Ovary (tissue), 3 donors: ENCODE measurements at regions not wholly inside any gene's neighbourhood (a gene's known extent, or its start where the extent isn't known, plus 50 kb on each side); places are given as distances from the start of the nearest gene placed in this dataset.

ENCODE experiments used
- EP300 ChIP-seq: sonication (generic); formaldehyde crosslinking; IDR thresholded peaks from one replicate; pipeline ENCODE4 v1.6.1; 2017; ENCODE audit warnings: antibody characterized with exemption
- TF ChIP-seq, protein P1 (sequence below), 3 donors: fragments of 450-650 bp in 2 of 3; fragments of 200-600 bp in 1 of 3; IDR thresholded peaks; one replicate each; pipeline versions ENCODE4 v1.5.1 to v1.8.0; 2016 to 2022; ENCODE audit warnings: antibody characterized with exemption in 3 of 3, mild to moderate bottlenecking in 1 of 3
- donor health status: DM: no; HTN: no; CAD: no.

DNA sequence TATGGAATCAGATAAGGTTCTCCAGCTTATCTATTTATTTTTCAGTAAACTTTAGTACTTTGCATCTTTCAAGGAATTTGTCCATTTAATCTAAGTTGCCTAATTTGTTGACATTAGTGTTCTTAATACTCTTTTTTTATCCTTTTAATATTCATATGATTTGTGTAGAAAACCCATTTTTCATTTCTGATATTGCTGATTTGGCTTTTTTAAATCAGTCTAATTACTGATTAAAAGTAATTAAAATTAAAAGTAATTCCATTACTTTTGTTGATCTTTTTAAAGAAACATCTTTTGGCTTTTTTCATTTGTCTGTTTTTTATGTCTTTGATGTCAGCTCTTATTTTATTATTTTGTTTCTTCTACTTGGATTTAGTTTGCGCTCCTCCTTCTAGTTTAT lies 101.2 kb downstream of the CGGBP1 start:
- TF ChIP-seq EP300 = no peak
- TF ChIP-seq, protein P1, sequence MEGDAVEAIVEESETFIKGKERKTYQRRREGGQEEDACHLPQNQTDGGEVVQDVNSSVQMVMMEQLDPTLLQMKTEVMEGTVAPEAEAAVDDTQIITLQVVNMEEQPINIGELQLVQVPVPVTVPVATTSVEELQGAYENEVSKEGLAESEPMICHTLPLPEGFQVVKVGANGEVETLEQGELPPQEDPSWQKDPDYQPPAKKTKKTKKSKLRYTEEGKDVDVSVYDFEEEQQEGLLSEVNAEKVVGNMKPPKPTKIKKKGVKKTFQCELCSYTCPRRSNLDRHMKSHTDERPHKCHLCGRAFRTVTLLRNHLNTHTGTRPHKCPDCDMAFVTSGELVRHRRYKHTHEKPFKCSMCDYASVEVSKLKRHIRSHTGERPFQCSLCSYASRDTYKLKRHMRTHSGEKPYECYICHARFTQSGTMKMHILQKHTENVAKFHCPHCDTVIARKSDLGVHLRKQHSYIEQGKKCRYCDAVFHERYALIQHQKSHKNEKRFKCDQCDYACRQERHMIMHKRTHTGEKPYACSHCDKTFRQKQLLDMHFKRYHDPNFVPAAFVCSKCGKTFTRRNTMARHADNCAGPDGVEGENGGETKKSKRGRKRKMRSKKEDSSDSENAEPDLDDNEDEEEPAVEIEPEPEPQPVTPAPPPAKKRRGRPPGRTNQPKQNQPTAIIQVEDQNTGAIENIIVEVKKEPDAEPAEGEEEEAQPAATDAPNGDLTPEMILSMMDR (IDR thresholded peaks at IDR 0.05) = no peak
